K562 (cell line): ENCODE measurements at regions not wholly inside any gene's neighbourhood (a gene's known extent, or its start where the extent isn't known, plus 50 kb on each side); places are given as distances from the start of the nearest gene placed in this dataset.

Experiments used
- FOXA1 ChIP-seq: fragments of 450-650 bp; IDR thresholded peaks from 2 replicates; pipeline ENCODE4 v1.6.1; 2016; ENCODE audit warnings: mild to moderate bottlenecking, borderline replicate concordance
- RFX5 ChIP-seq: IDR thresholded peaks from 2 replicates; pipeline ENCODE4 v1.6.1; 2011; ENCODE audit warnings: low read depth, mild to moderate bottlenecking, improper control_type of control experiment, low read length

GRCh38 chr2:30382162-30382783 lies 64.8 kb upstream of the LCLAT1 start:
- TF ChIP-seq RFX5 (no peak), FOXA1 (no peak)
